ENCODE measurements at regions not wholly inside any gene's neighbourhood (a gene's known extent, or its start where the extent isn't known, plus 50 kb on each side); places are given as distances from the start of the nearest gene placed in this dataset.

DNA sequence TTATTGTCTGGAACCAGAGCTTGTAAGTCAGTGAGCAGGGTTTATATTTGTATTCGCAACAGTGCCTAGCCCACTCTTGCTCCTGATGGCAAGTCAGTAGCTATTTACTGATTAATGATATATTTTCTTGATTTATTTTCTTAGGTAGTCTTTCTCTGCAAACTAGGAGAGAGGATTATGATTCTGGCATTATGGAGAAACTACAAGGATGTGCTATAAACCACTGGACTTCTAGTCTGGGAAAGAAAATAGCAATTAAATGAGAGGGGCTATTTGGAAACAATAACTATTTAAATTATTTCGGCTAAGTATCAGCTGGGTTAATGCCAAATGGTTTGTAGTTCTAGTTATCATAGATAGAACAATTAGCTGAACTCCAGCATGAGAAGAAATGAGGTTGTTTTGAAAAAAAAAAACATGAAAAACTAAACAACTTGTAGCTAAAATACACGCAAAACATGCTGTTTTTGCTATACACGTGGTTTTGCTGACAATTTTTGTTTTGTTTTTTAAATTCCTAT is 304.9 kb upstream of the TCF21 start:
- no peak overlapping the region for H3K27ac Mint-ChIP-seq (ENCODE audit: unreplicated experiment)
- peaks cover 5% of the 10 kb centered on the region for H3K27me3 Mint-ChIP-seq (ENCODE audit: insufficient read depth, unreplicated experiment)
- H3K36me3 Mint-ChIP-seq (ENCODE audit: insufficient read depth, unreplicated experiment), result no peaks in the 10 kb centered on the region
- H3K9me3 Mint-ChIP-seq (ENCODE audit: unreplicated experiment), result peaks cover 17% of the 10 kb centered on the region
- peaks cover 13% of the 10 kb centered on the region for H3K4me1 Mint-ChIP-seq (ENCODE audit: low read depth, unreplicated experiment)
- H3K9me3 ChIP-seq, result 0 out of 2 replicates have a peak, but pooled peaks cover 5% of the 10 kb centered on the region
- TF ChIP-seq, protein P1, sequence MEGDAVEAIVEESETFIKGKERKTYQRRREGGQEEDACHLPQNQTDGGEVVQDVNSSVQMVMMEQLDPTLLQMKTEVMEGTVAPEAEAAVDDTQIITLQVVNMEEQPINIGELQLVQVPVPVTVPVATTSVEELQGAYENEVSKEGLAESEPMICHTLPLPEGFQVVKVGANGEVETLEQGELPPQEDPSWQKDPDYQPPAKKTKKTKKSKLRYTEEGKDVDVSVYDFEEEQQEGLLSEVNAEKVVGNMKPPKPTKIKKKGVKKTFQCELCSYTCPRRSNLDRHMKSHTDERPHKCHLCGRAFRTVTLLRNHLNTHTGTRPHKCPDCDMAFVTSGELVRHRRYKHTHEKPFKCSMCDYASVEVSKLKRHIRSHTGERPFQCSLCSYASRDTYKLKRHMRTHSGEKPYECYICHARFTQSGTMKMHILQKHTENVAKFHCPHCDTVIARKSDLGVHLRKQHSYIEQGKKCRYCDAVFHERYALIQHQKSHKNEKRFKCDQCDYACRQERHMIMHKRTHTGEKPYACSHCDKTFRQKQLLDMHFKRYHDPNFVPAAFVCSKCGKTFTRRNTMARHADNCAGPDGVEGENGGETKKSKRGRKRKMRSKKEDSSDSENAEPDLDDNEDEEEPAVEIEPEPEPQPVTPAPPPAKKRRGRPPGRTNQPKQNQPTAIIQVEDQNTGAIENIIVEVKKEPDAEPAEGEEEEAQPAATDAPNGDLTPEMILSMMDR (IDR thresholded peaks at IDR 0.05; ENCODE audit: insufficient read depth in 1 of 2, low read depth in 1 of 2, low read length in 1 of 2, severe bottlenecking in 1 of 2, unreplicated experiment in 1 of 2), result no peak
- CTCF ChIA-PET, result no interaction called here
- no peak for DNase-seq
- POLR2A ChIA-PET, result no interaction called here
- H3K4me3 Mint-ChIP-seq (ENCODE audit: unreplicated experiment), result no peak overlapping the region
- H3K4me3 ChIP-seq (ENCODE audit: low read depth, low read length), result no peak overlapping the region
- no TSS peak for BruUV-seq (replicated peaks)
- intact Hi-C loops (cut with micrococcal nuclease; ENCODE audit: unreplicated experiment), result no loop called here
- H3K36me3 ChIP-seq (ENCODE audit: control insufficient read depth, insufficient read depth, low read length), result no peaks in the 10 kb centered on the region
- H3K27me3 ChIP-seq (replicated peaks; ENCODE audit: control insufficient read depth, insufficient read depth, low read length), result no peaks in the 10 kb centered on the region
- H3K4me1 ChIP-seq, result peaks cover 9% of the 10 kb centered on the region; the same call in 1 of the 2 replicates

DNA sequence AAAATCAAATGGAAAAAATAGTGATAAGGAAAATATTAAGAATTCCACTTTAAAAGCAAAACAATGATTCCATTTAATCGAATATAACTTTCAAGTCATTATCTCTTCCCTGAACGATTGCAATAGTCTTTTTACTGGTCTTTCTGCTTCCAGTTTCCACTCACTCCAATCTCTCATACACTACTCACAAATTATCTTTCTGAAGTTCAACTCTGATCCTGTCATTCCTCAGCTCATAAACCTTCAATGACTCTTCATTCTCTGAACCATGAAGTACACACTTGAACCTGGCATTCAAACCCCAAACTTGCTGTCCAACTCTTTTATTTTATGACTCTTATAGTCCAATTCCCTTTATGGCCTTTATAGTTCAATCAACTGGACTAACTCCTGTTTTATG is 304.1 kb upstream of the TCF21 start:
- TF ChIP-seq, protein P1 (IDR thresholded peaks at IDR 0.05; ENCODE audit: insufficient read depth in 1 of 2, low read depth in 1 of 2, low read length in 1 of 2, severe bottlenecking in 1 of 2, unreplicated experiment in 1 of 2), result no peak
- ChIA-PET CTCF (no interaction called here), POLR2A (no interaction called here)
- Mint-ChIP-seq H3K9me3 (ENCODE audit: unreplicated experiment) (peaks cover 17% of the 10 kb centered on the region), H3K27me3 (ENCODE audit: insufficient read depth, unreplicated experiment) (no peaks in the 10 kb centered on the region), H3K27ac (ENCODE audit: unreplicated experiment) (no peak overlapping the region), H3K4me1 (ENCODE audit: low read depth, unreplicated experiment) (peaks cover 15% of the 10 kb centered on the region), H3K4me3 (ENCODE audit: unreplicated experiment) (no peak overlapping the region), H3K36me3 (ENCODE audit: insufficient read depth, unreplicated experiment) (peaks cover 2% of the 10 kb centered on the region)
- DNase-seq, result no peak
- Histone ChIP-seq H3K9me3 (0 out of 2 replicates have a peak, but pooled peaks cover 3% of the 10 kb centered on the region), H3K27me3 (replicated peaks; ENCODE audit: control insufficient read depth, insufficient read depth, low read length) (no peaks in the 10 kb centered on the region), H3K36me3 (ENCODE audit: control insufficient read depth, insufficient read depth, low read length) (no peaks in the 10 kb centered on the region), H3K4me1 (peaks cover 12% of the 10 kb centered on the region), H3K4me3 (ENCODE audit: low read depth, low read length) (no peak overlapping the region)
- intact Hi-C loops (cut with micrococcal nuclease; ENCODE audit: unreplicated experiment), result loop anchor here (1.0 kb wide), 1 partner anchor 24 kb away; no protein-coding TSS in a partner anchor
- BruUV-seq (replicated peaks), result no TSS peak

DNA sequence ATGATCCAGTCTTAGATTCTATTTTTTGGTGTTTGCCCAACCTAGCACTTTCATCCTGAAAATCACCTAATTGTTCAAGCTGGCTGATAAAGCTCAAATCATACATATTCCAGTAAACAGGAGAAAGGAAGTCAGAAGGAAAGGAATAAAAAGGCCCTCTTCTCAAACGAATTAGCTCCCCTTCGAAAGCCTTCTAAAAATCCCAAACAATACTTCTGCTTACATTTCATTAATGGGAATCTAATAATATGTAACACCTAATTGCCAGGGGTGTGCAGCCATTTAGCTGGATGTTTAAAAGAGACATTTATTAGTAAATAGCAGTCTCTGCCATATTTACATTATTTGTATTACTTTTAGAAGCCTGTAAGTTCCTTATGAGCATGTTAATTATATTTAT is 302.9 kb upstream of the TCF21 start:
- H3K27me3 Mint-ChIP-seq (ENCODE audit: insufficient read depth, unreplicated experiment), result no peaks in the 10 kb centered on the region
- ChIA-PET POLR2A (no interaction called here), CTCF (no interaction called here)
- intact Hi-C loops (cut with micrococcal nuclease; ENCODE audit: unreplicated experiment), result loop anchor here (1.0 kb wide), 1 partner anchor 23 kb away; no protein-coding TSS in a partner anchor
- H3K9me3 Mint-ChIP-seq (ENCODE audit: unreplicated experiment), result peaks cover 20% of the 10 kb centered on the region
- DNase-seq, result no peak
- no peak overlapping the region for H3K4me3 Mint-ChIP-seq (ENCODE audit: unreplicated experiment)
- Histone ChIP-seq H3K4me1 (peaks cover 23% of the 10 kb centered on the region), H3K36me3 (ENCODE audit: control insufficient read depth, insufficient read depth, low read length) (no peaks in the 10 kb centered on the region), H3K27me3 (replicated peaks; ENCODE audit: control insufficient read depth, insufficient read depth, low read length) (no peaks in the 10 kb centered on the region), H3K4me3 (ENCODE audit: low read depth, low read length) (no peak overlapping the region), H3K9me3 (0 out of 2 replicates have a peak, but pooled peaks cover 3% of the 10 kb centered on the region)
- no TSS peak for BruUV-seq (replicated peaks)
- peaks cover 25% of the 10 kb centered on the region for H3K4me1 Mint-ChIP-seq (ENCODE audit: low read depth, unreplicated experiment)
- H3K27ac Mint-ChIP-seq (ENCODE audit: unreplicated experiment), result no peak overlapping the region
- TF ChIP-seq, protein P1 (IDR thresholded peaks at IDR 0.05; ENCODE audit: insufficient read depth in 1 of 2, low read depth in 1 of 2, low read length in 1 of 2, severe bottlenecking in 1 of 2, unreplicated experiment in 1 of 2), result no peak
- peaks cover 5% of the 10 kb centered on the region for H3K36me3 Mint-ChIP-seq (ENCODE audit: insufficient read depth, unreplicated experiment)

Measured in Caco-2 (cell line).